Stimulated activated CD4-positive, alpha-beta T cell treated with anti-CD3 and anti-CD28 coated beads, Interleukin-1b, Interleukin-23, amount 100 ng/mL, for 24 hours (primary cell): ENCODE measurements at regions not wholly inside any gene's neighbourhood (a gene's known extent, or its start where the extent isn't known, plus 50 kb on each side); places are given as distances from the start of the nearest gene placed in this dataset.
"Not testable (repeated sequence)": the region's sequence is repeated elsewhere in the genome, so short reads cannot be mapped to it uniquely, and the experiment has no call there.

Experiments used
- DNase-seq, 4 experiments: peaks; one replicate each; pipeline ENCODE4 v3.0.0-alpha.2; 2020; ENCODE audit warnings: low read depth in 4 of 4, low spot score in 1 of 4

DNA sequence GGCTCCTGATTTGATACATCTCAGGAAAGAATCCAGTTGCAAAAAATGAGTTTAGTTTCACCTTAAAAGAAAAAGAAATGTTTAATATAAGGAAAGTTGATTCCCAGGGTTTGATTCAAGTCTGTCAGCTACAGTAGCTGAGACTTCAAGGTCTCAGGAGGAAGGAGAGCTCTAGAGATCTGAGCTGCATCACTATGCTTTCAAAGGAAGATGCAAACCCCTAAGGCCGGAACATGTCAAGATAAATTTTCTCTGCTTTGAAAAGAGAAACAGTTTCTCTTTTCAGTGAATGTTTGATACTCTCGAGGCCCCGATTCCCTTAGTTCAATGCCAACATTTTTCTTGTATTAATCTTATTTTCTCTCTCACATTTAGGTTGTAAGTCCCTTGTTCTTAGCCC lies 128.6 kb downstream of the RGPD3 start:
- no peak for DNase-seq

DNA sequence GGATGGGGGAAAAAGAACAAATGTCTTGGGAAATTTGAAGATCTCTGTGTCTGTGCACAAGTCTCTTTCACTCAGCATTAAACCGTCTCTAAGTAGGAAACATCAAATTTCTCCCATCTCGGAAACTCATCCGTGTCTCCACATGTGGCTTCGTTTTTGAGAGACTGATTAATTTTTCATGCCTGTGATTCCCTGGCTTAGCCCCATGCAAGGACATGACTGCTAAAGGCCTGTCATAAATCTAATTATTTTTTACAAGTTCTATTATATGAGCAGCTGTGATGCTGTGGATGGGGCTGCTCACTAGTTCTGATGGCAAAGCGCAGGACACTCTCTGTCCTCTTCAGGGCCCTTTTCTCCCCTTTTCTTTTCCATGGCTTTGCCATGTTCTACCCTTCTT lies 129.1 kb downstream of the RGPD3 start:
- no peak for DNase-seq

DNA sequence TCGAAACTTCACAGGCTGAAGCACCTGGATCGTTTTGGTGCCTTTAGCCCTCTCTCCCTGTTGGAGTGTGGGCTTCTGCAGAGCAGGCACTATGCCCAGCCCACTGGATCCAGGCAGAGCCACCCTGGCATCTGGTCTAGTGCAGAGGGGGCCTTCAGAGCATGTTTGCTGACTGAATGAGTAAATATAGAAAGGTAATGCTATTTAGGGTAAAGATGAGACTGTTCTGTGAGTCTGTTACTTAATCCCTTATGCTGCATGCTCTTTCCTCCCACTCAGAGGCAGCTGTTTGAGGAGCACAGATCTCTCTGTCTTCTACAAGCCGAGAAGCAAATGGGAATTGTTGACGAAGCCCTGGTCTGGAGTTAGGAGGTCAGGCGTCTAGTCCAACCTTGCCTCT lies 130.2 kb downstream of the RGPD3 start:
- DNase-seq: no peak

DNA sequence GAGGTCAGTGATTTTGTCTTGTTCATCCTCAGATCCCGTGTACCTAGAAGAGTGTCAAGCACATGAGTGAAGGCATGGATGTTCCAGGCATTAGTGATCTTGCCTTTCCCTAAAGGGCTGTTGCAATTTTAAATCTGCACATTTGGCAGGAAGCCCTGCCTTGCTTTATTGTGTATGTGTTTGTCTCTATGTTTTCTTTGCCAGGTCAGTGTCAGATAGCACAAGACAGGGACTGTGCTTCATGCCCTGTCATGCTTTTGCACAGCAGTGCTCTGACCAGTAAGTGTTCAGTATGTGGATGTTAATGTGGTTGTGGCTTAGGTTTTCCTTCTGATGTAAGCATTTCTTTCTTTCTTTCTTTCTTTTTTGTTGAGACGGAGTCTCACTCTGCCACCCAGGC lies 131.5 kb downstream of the RGPD3 start:
- no peak for DNase-seq

- no peak for DNase-seq
Observed at GRCh38 chr2:106336108-106336507, 132.1 kb downstream of the RGPD3 start.

DNA sequence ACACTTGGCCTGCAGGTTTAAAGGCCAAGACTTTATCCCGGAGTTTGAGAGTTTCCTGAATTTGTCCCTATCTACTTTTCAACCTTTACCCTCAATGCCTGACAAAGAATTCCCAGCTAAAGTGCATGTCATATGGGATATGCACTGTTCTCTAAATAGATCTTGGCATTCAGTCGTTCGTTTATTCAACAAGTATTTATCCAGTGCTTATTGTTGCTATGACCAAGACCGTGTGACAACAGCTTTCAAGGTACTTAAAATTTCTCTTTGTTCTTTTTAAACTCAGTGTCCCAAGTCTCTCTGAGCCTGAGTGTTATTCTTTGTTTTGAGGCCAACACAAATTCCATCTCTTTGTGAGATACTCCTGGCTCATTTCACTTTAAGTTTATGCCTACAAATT lies 133.4 kb downstream of the RGPD3 start:
- no peak for DNase-seq

DNA sequence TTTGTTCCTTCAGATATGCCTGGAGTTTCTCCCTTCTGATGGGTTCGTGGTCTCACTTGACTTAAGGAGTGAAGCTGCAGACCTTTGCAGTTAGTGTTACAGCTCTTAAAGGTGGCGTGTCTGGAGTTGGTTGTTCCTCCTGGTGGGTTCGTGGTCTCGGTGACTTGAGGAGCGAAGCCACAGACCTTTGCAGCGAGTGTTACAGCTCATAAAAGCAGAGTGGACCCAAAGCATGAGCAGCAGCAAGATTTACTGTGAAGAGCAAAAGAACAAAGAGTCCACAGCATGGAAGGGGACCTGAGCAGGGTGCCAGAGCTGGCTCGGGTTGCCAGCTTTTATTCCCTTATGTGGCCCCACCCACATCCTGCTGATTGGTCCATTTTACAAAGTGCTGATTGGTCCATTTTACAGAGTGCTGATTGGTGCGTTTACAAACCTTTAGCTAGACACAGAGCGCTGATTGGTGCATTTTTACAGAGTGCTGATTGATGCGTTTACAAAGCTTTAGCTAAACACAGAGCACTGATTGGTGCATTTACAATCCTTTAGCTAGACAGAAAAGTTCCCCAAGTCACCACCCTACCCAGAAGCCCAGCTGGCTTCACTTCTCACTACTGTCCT lies 134.8 kb downstream of the RGPD3 start:
- not testable (repeated sequence) for DNase-seq

DNA sequence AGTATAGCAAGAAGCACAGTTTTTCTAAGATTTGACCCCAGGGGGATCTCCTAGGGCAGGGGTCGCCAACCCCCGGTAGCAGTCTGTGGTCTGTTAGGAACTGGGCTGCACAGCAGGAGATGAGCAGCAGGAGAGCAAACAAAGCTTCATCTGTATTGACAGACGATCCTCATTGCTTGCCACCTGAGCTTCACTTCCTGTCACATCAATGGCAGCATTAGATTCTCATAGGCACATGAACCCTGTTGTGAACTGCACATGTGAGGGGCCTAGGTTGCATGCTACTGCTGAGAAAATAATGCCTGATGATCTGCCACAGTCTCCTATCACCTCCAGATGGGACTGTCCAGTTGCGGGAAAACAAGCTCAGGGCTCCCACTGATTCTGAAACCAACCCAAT lies 136.2 kb downstream of the RGPD3 start:
- no peak for DNase-seq

DNA sequence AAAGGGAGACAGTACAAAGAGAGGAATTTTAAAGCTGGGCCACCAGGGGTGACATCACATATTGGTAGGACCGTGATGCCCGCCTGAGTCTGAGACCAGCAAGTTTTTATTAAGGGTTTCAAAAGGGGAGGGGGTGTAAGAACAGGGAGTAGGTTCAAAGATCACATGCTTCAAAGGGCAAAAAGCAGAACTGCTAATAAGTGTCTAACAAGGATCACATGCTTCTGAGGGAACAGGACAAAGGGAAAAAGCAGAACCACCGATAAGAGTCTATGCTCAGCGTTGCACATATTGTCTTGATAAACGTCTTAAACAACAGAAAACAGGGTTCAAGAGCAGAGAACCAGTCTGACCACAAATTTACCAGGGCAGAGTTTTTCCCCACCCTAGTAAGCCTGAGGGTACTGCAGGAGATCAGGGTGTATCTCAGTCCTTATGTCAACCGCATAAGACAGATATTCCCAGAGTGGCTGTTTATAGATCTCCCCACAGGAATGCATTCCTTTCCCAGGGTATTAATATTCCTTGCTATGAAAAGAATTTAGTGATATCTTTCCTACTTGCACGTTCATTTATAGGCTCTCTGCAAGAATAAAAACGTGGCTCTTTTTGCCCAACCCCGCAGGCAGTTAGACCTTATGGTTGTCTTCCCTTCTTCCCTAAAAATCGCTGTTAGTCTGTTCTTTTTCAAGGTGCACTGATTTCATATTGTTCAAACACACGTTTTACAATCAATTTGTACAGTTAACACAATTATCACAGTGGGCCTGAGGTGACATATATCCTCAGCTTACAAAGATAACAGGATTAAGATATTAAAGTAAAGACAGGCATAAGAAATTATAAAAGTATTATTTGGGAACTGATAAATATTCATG lies 136.5 kb upstream of the UXS1 start:
- not testable (repeated sequence) for DNase-seq

GRCh38 chr2:106323337-106324013 lies 129.4 kb upstream of the UXS1 start:
- DNase-seq: no peak

DNA sequence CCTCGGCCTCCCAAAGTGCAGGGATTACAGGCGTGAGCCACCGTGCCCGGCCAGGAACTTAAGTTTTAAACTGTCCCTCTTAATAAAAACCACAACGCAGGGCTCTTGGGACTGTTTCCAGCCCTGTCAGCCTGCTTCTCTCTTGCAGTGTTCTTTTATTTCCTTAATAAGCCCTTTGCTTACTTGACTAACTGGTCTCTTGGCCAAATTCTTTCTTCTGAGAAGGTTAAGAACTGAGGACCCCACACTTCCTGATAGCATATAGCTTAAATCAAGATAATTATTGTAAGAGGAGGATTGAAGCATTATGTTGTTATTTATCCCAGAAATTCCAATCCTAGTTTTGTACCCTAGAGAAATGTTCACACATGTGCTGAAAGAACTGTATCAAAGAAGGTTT lies 128.2 kb upstream of the UXS1 start:
- no peak for DNase-seq

DNA sequence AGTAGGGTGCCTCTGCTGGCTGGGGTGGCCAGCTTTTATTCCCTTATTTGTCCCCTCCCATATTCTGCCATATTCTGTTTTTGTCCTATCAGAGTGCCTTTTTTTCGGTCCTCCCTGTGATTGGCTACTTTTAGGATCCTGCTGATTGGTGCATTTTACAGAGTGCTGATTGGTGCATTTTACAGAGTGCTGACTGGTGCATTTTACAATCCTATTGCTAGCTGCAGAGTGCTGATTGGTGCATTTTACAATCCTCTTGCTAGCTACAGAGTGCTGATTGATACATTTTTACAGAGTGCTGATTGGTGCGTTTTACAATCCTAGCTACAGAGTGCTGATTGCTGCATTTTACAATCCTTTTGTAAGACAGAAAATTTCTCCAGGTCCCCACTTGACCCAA lies 126.3 kb upstream of the UXS1 start:
- DNase-seq: not testable (repeated sequence)

- DNase-seq: no peak
Observed at GRCh38 chr2:106316915-106317314, 122.8 kb upstream of the UXS1 start.

GRCh38 chr2:106314444-106314843 lies 120.3 kb upstream of the UXS1 start:
- DNase-seq: no peak

- no peak for DNase-seq
Observed at GRCh38 chr2:106311041-106311370, 116.9 kb upstream of the UXS1 start.

DNA sequence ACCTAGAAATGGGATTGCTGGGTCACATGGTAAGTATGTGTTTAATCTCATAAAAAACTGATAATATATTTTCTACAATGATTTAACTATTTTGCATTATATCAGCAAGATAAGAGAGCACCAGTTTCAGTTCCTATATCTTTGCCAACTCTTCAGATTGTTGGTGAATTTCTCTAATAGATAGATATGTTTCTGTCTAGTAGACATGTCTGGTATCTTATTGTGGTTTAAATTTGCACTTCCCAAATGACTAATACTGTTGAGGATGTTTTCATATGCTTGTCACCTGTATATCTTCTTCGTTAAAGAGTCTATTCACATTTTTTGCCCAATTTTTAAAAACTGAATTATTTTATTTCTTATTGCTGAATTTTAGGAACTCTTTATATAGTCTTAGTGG lies 113.8 kb upstream of the UXS1 start:
- DNase-seq: no peak

- no peak for DNase-seq
Observed at GRCh38 chr2:106306387-106306786, 112.3 kb upstream of the UXS1 start.

GRCh38 chr2:106304612-106305184 lies 110.6 kb upstream of the UXS1 start:
- no peak for DNase-seq

DNA sequence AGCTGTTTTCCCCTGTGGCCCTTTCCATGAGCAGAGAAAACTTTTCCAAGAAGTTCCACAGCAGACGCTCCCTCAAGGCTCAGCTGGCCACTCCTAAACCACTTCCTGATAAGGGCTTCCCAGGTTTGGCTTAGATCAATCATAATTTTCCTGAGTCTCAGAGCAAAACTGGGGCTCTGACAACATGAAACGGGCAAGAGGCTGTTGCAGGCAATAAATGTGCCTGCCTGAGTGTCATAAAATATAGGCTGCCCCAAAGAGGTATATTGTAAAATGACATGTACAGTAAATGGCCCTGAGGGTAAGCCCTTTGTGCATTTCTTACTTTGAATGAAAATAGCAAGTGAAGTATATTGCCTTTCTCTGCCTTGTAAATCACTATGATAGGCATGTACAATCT lies 105.6 kb upstream of the UXS1 start:
- no peak for DNase-seq

- DNase-seq: no peak
Observed at GRCh38 chr2:106296182-106296815, 102.2 kb upstream of the UXS1 start.

DNA sequence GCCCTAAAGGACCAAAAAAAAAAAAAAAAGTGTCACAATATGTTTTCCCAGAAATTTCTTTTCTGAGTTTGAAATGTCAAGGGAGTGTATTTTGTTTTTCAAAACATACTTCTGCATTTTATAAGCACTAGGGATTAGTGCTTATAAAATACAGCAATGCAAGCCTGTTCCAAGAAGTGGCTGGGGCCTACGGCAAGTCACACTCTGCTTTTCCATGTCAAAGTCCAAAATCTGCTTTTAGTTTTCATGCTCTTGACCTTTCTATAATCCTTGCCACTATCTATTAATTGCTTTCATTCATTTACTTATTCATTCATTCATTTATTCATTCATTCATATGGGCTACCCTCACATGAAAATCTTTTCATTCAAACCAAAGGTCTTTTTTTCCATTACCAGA lies 100.1 kb upstream of the UXS1 start:
- DNase-seq: no peak
